ENCODE measurements at regions not wholly inside any gene's neighbourhood (a gene's known extent, or its start where the extent isn't known, plus 50 kb on each side); places are given as distances from the start of the nearest gene placed in this dataset.

DNA sequence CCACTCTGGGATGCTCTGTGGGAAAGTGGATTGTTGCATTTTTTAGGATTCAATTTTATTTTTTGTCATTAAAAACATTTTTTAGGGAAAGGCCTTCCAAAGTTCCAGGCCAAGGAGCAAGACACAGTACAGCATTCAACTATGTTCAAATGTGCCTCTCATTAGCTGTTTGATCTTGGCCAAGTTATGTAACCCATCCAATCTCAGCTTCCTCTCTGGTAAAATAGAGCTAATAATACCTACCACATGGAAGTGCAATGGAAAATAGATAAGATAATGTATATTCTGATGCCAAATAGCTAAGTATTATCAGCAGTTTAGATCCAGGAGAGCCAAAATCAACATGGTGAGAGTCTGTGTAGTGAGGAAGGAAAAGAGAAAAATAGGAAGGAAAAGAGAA lies 220.3 kb upstream of the SESN3 start:
- Histone ChIP-seq H2BK20ac (ENCODE audit: low read length) (no peak overlapping the region), H3K56ac (replicated peaks; ENCODE audit: insufficient read length, low read depth, low read length) (no peak overlapping the region), H3K9ac (replicated peaks in 1 of 4; ENCODE audit: extremely low read depth in 1 of 4, low read depth in 3 of 4, low read length in 3 of 4) (no peak overlapping the region), H3K23ac (ENCODE audit: insufficient read length) (no peak overlapping the region), H2AK5ac (ENCODE audit: low read depth, low read length) (no peak overlapping the region), H3K9me3 (ENCODE audit: insufficient read depth in 2 of 2, low read depth in 1 of 2, low read length in 1 of 2) (no peaks in the 10 kb centered on the region; a peak in 1 of 4 replicates), H4K8ac (ENCODE audit: extremely low read depth, insufficient read depth, low read length) (no peak overlapping the region), H3K79me1 (ENCODE audit: low read depth, low read length) (no peaks in the 10 kb centered on the region; the same call in 1 of the 2 replicates), H3K4me2 (ENCODE audit: insufficient read depth in 1 of 2, low read depth in 2 of 2, low read length in 2 of 2) (no peak overlapping the region), H2BK5ac (ENCODE audit: low read depth, low read length) (no peak overlapping the region), H2AFZ (ENCODE audit: low read length) (no peak overlapping the region), H3K4me3 (ENCODE audit: extremely low read depth in 1 of 4, insufficient read depth in 2 of 4, low read depth in 3 of 4, low read length in 4 of 4) (no peak overlapping the region), H4K20me1 (replicated peaks in 1 of 2; ENCODE audit: control insufficient read depth in 1 of 2, insufficient read depth in 2 of 2, low read length in 2 of 2) (no peaks in the 10 kb centered on the region), H2BK120ac (replicated peaks; ENCODE audit: low read depth, low read length) (no peak overlapping the region), H3K27me3 (replicated peaks in 1 of 4; ENCODE audit: control insufficient read depth in 3 of 4, extremely low read depth in 1 of 4, insufficient read depth in 3 of 4, low read length in 3 of 4) (no peaks in the 10 kb centered on the region), H3K14ac (ENCODE audit: insufficient read length) (no peak overlapping the region), H3K18ac (ENCODE audit: extremely low read depth, low read length) (no peak overlapping the region), H2BK15ac (ENCODE audit: low read length) (no peak overlapping the region), H3K4me1 (replicated peaks in 1 of 4; ENCODE audit: control insufficient read depth in 3 of 4, insufficient read depth in 4 of 4, low read length in 3 of 4) (peaks cover 0 to 3% (median 0%) of the 10 kb centered on the region in 4 experiments; a peak in 1 of 7 replicates), H3K27ac (ENCODE audit: low read depth, low read length) (no peak overlapping the region), H4K91ac (replicated peaks; ENCODE audit: insufficient read length, low read length) (no peak overlapping the region), H4K5ac (ENCODE audit: insufficient read length, low read depth, low read length) (no peak overlapping the region), H3K79me2 (ENCODE audit: control insufficient read depth in 1 of 2, insufficient read depth in 2 of 2, low read length in 2 of 2) (no peaks in the 10 kb centered on the region), H2BK12ac (ENCODE audit: low read depth, low read length) (no peak overlapping the region), H3K23me2 (ENCODE audit: low read depth, low read length) (no peaks in the 10 kb centered on the region), H3K36me3 (ENCODE audit: control insufficient read depth in 2 of 4, insufficient read depth in 4 of 4, low read length in 3 of 4) (no peaks in the 10 kb centered on the region), H3K4ac (replicated peaks; ENCODE audit: insufficient read length, low read depth, low read length) (no peak overlapping the region)
- no peak for FAIRE-seq
- POLR2A ChIA-PET (ENCODE audit: partially characterized antibody) = no interaction called here
- no peak for DNase-seq (ENCODE audit: low read depth in 1 of 2, low spot score in 2 of 2)
- CTCF ChIA-PET (ENCODE audit: partially characterized antibody) = interaction anchor here (0.9 to 1.2 kb wide), 3 partner anchors 126 to 299 kb away, joined by 3 to 4 read pairs (median 4); no protein-coding TSS in a partner anchor
- TF ChIP-seq, protein P1, sequence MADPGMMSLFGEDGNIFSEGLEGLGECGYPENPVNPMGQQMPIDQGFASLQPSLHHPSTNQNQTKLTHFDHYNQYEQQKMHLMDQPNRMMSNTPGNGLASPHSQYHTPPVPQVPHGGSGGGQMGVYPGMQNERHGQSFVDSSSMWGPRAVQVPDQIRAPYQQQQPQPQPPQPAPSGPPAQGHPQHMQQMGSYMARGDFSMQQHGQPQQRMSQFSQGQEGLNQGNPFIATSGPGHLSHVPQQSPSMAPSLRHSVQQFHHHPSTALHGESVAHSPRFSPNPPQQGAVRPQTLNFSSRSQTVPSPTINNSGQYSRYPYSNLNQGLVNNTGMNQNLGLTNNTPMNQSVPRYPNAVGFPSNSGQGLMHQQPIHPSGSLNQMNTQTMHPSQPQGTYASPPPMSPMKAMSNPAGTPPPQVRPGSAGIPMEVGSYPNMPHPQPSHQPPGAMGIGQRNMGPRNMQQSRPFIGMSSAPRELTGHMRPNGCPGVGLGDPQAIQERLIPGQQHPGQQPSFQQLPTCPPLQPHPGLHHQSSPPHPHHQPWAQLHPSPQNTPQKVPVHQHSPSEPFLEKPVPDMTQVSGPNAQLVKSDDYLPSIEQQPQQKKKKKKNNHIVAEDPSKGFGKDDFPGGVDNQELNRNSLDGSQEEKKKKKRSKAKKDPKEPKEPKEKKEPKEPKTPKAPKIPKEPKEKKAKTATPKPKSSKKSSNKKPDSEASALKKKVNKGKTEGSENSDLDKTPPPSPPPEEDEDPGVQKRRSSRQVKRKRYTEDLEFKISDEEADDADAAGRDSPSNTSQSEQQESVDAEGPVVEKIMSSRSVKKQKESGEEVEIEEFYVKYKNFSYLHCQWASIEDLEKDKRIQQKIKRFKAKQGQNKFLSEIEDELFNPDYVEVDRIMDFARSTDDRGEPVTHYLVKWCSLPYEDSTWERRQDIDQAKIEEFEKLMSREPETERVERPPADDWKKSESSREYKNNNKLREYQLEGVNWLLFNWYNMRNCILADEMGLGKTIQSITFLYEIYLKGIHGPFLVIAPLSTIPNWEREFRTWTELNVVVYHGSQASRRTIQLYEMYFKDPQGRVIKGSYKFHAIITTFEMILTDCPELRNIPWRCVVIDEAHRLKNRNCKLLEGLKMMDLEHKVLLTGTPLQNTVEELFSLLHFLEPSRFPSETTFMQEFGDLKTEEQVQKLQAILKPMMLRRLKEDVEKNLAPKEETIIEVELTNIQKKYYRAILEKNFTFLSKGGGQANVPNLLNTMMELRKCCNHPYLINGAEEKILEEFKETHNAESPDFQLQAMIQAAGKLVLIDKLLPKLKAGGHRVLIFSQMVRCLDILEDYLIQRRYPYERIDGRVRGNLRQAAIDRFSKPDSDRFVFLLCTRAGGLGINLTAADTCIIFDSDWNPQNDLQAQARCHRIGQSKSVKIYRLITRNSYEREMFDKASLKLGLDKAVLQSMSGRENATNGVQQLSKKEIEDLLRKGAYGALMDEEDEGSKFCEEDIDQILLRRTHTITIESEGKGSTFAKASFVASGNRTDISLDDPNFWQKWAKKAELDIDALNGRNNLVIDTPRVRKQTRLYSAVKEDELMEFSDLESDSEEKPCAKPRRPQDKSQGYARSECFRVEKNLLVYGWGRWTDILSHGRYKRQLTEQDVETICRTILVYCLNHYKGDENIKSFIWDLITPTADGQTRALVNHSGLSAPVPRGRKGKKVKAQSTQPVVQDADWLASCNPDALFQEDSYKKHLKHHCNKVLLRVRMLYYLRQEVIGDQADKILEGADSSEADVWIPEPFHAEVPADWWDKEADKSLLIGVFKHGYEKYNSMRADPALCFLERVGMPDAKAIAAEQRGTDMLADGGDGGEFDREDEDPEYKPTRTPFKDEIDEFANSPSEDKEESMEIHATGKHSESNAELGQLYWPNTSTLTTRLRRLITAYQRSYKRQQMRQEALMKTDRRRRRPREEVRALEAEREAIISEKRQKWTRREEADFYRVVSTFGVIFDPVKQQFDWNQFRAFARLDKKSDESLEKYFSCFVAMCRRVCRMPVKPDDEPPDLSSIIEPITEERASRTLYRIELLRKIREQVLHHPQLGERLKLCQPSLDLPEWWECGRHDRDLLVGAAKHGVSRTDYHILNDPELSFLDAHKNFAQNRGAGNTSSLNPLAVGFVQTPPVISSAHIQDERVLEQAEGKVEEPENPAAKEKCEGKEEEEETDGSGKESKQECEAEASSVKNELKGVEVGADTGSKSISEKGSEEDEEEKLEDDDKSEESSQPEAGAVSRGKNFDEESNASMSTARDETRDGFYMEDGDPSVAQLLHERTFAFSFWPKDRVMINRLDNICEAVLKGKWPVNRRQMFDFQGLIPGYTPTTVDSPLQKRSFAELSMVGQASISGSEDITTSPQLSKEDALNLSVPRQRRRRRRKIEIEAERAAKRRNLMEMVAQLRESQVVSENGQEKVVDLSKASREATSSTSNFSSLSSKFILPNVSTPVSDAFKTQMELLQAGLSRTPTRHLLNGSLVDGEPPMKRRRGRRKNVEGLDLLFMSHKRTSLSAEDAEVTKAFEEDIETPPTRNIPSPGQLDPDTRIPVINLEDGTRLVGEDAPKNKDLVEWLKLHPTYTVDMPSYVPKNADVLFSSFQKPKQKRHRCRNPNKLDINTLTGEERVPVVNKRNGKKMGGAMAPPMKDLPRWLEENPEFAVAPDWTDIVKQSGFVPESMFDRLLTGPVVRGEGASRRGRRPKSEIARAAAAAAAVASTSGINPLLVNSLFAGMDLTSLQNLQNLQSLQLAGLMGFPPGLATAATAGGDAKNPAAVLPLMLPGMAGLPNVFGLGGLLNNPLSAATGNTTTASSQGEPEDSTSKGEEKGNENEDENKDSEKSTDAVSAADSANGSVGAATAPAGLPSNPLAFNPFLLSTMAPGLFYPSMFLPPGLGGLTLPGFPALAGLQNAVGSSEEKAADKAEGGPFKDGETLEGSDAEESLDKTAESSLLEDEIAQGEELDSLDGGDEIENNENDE (IDR thresholded peaks at IDR 0.05; ENCODE audit: insufficient replicate concordance, low read length) = no peak
- TF ChIP-seq RFX5 (IDR thresholded peaks at IDR 0.05; ENCODE audit: borderline replicate concordance, low read depth, low read length) = no peak
